MM.1S (cell line): ENCODE measurements at regions not wholly inside any gene's neighbourhood (a gene's known extent, or its start where the extent isn't known, plus 50 kb on each side); places are given as distances from the start of the nearest gene placed in this dataset.

Experiments
- DNase-seq: peaks from one replicate; pipeline ENCODE4 v3.0.0-alpha.2; 2015
- H2AFZ ChIP-seq: fragments of 300-600 bp; sonication (generic); 2 replicates; pipeline ENCODE4 v1.6.0; 2016; ENCODE audit warnings: antibody characterized with exemption, low read length
- H3F3A ChIP-seq: fragments of 300-600 bp; sonication (generic); 2 replicates; pipeline ENCODE4 v1.6.1; 2016; ENCODE audit warnings: mild to moderate bottlenecking, antibody characterized with exemption, low read length, moderate library complexity, mixed read lengths; ENCODE audit not compliant: insufficient read depth
- H3K27ac ChIP-seq: fragments of 300-600 bp; sonication (generic); 2 replicates; pipeline ENCODE4 v1.5.1; 2016; ENCODE audit warnings: mild to moderate bottlenecking, low read length
- H3K27me3 ChIP-seq: fragments of 300-600 bp; sonication (generic); replicated peaks from 2 replicates; pipeline ENCODE4 v1.6.0; 2016; ENCODE audit warnings: low read length; ENCODE audit not compliant: insufficient read depth
- H3K36me3 ChIP-seq: fragments of 300-600 bp; sonication (generic); replicated peaks from 2 replicates; pipeline ENCODE4 v1.6.1; 2016; ENCODE audit warnings: mild to moderate bottlenecking, low read length, mixed read lengths; ENCODE audit not compliant: insufficient read depth
- H3K4me1 ChIP-seq: fragments of 300-600 bp; sonication (generic); 2 replicates; pipeline ENCODE4 v1.6.1; 2016; ENCODE audit warnings: low read length, mixed read lengths
- H3K4me2 ChIP-seq: fragments of 300-600 bp; sonication (generic); 2 replicates; pipeline ENCODE4 v1.6.0; 2016; ENCODE audit warnings: low read depth, low read length
- H3K4me3 ChIP-seq: fragments of 300-600 bp; sonication (generic); 2 replicates; pipeline ENCODE4 v1.5.1; 2016; ENCODE audit warnings: low read length, mixed read lengths
- H3K79me2 ChIP-seq: fragments of 300-600 bp; sonication (generic); 2 replicates; pipeline ENCODE4 v1.6.1; 2016; ENCODE audit warnings: mixed run types, low read length, mixed read lengths
- H3K9ac ChIP-seq: fragments of 300-600 bp; sonication (generic); 2 replicates; pipeline ENCODE4 v1.6.1; 2016; ENCODE audit warnings: low read length, mixed read lengths
- H3K9me2 ChIP-seq: fragments of 300-600 bp; sonication (generic); replicated peaks from 2 replicates; pipeline ENCODE4 v1.6.1; 2016; ENCODE audit warnings: mild to moderate bottlenecking, low read length, mixed read lengths; ENCODE audit not compliant: insufficient read depth
- H3K9me3 ChIP-seq: fragments of 300-600 bp; sonication (generic); replicated peaks from 2 replicates; pipeline ENCODE4 v1.6.1; 2016; ENCODE audit warnings: mild to moderate bottlenecking, low read length, mixed read lengths; ENCODE audit not compliant: insufficient read depth
- H4K20me1 ChIP-seq: fragments of 300-600 bp; sonication (generic); 2 replicates; pipeline ENCODE4 v1.6.1; 2016; ENCODE audit warnings: mild to moderate bottlenecking, low read length, moderate library complexity, mixed read lengths; ENCODE audit not compliant: insufficient read depth
- EZH2 ChIP-seq: fragments of 300-600 bp; sonication (generic); optimal IDR thresholded peaks from 2 replicates; pipeline ENCODE3; 2017; ENCODE audit warnings: low read depth, mild to moderate bottlenecking, antibody characterized with exemption, low read length, mixed read lengths
- EZH2phosphoT487 ChIP-seq: fragments of 300-600 bp; sonication (generic); IDR thresholded peaks from 2 replicates; pipeline ENCODE4 v1.6.1; 2018; ENCODE audit warnings: antibody characterized with exemption, low read length
- TF ChIP-seq, protein P1 (sequence below): fragments of 300-600 bp; sonication (generic); IDR thresholded peaks from 2 replicates; pipeline ENCODE4 v1.5.1; 2016; ENCODE audit warnings: antibody characterized with exemption, low read length, mixed read lengths

DNA sequence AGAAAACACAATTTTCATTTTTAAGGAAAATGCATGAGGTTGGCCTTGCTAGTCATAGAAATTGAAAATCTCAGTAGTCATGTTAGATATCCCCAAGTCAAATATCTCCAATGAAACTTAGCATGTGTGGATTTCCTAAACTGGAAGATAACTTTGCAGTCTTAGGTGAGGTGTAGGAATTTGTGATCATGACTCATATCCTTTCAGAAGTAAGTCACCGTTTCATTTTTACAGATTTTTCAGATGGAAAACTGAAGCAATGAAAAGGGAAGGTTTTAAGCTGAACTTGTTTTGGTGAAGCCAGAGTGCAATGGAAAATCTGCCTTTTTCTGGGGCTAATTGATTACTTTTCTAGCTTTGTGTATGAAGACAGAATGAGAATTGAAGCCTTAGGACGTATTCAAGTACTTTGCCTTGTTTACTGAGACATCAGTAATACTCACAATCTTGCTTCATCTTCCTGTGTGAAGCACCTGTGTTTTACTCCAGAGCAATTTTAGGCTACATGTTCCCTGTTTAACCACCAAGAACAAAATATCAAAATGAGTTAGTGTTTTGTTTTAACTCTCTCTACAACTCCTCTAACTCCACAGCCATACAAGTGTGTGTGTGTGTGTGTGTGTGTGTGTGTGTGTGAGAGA lies 1662.8 kb upstream of the ADGRL3 start:
- TF ChIP-seq EZH2 = no peak
- no peak for TF ChIP-seq EZH2phosphoT487
- TF ChIP-seq, protein P1, sequence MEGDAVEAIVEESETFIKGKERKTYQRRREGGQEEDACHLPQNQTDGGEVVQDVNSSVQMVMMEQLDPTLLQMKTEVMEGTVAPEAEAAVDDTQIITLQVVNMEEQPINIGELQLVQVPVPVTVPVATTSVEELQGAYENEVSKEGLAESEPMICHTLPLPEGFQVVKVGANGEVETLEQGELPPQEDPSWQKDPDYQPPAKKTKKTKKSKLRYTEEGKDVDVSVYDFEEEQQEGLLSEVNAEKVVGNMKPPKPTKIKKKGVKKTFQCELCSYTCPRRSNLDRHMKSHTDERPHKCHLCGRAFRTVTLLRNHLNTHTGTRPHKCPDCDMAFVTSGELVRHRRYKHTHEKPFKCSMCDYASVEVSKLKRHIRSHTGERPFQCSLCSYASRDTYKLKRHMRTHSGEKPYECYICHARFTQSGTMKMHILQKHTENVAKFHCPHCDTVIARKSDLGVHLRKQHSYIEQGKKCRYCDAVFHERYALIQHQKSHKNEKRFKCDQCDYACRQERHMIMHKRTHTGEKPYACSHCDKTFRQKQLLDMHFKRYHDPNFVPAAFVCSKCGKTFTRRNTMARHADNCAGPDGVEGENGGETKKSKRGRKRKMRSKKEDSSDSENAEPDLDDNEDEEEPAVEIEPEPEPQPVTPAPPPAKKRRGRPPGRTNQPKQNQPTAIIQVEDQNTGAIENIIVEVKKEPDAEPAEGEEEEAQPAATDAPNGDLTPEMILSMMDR = no peak
- Histone ChIP-seq H3K9me2 (no peaks in the 10 kb centered on the region), H3K36me3 (no peaks in the 10 kb centered on the region), H2AFZ (no peak overlapping the region), H3K79me2 (no peaks in the 10 kb centered on the region), H4K20me1 (no peaks in the 10 kb centered on the region), H3K27ac (no peak overlapping the region), H3K4me3 (no peak overlapping the region), H3F3A (no peaks in the 10 kb centered on the region), H3K9me3 (no peaks in the 10 kb centered on the region), H3K9ac (no peak overlapping the region), H3K4me2 (no peak overlapping the region), H3K4me1 (no peaks in the 10 kb centered on the region), H3K27me3 (no peaks in the 10 kb centered on the region)
- DNase-seq = no peak

DNA sequence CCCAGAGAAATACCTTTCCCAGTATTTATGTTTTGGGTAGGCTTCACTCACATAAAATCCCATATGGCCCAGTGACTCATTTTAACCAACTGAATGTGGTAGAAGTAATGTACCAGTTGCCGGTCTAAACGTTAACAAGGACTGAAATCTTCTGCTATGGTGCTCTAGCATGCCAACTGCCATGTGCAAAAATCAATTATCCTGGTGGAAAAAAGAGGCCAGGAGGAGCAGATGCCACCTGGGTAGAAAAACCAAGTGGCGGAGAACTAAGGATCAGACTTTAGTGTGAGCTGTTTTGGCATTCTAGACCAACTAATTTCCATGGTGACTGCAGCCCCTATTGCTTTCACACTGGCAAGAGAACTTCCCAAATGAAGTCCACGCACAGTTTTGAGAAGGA lies 1660.7 kb upstream of the ADGRL3 start:
- Histone ChIP-seq H3K27ac (no peak overlapping the region), H3K4me2 (no peak overlapping the region), H3K4me1 (no peaks in the 10 kb centered on the region), H4K20me1 (no peaks in the 10 kb centered on the region), H3F3A (no peaks in the 10 kb centered on the region), H3K9me2 (no peaks in the 10 kb centered on the region), H3K27me3 (no peaks in the 10 kb centered on the region), H3K9ac (no peak overlapping the region), H3K36me3 (no peaks in the 10 kb centered on the region), H3K4me3 (no peak overlapping the region), H2AFZ (no peak overlapping the region), H3K9me3 (no peaks in the 10 kb centered on the region), H3K79me2 (no peaks in the 10 kb centered on the region)
- TF ChIP-seq EZH2 (no peak), EZH2phosphoT487 (no peak)
- TF ChIP-seq, protein P1 = no peak
- no peak for DNase-seq

DNA sequence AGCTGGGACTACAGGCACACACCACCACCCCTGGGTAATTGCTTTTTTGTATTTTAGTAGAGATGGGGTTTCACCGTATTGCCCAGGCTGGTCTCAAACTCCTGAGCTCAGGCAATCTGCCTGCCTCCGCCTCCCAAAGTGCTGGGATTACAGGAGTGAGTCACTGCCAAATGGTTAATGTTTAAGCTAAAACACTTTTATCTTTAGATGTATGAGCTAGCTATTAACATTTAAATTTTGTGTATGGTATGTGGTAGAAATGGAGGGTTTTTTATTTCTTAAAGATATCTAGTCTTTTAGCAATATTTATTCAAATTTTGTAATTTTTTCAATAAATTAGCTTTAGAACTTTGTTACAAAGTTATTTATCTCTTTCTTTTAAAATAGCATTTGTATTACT lies 1659.8 kb upstream of the ADGRL3 start:
- Histone ChIP-seq H3K4me3 (no peak overlapping the region), H3K4me2 (no peak overlapping the region)

More for the DNA sequence above, 1659.8 kb upstream of the ADGRL3 start:
- DNase-seq = no peak
- Histone ChIP-seq H4K20me1 (no peaks in the 10 kb centered on the region), H3K36me3 (no peaks in the 10 kb centered on the region), H3K27ac (no peak overlapping the region), H3K9ac (no peak overlapping the region), H3K9me3 (no peaks in the 10 kb centered on the region), H3K27me3 (no peaks in the 10 kb centered on the region), H3K9me2 (no peaks in the 10 kb centered on the region), H3K79me2 (no peaks in the 10 kb centered on the region), H2AFZ (no peak overlapping the region), H3K4me1 (no peaks in the 10 kb centered on the region), H3F3A (no peaks in the 10 kb centered on the region)
- TF ChIP-seq EZH2phosphoT487 (no peak), EZH2 (no peak)
- TF ChIP-seq, protein P1 = no peak
